HG03039 (cell line): ENCODE measurements at regions not wholly inside any gene's neighbourhood (a gene's known extent, or its start where the extent isn't known, plus 50 kb on each side); places are given as distances from the start of the nearest gene placed in this dataset.
"Not testable (repeated sequence)": the region's sequence is repeated elsewhere in the genome, so short reads cannot be mapped to it uniquely, and the experiment has no call there.

Source experiments
- ATAC-seq: cut with Tn5 transposase; IDR thresholded peaks from one replicate; pipeline ENCODE4 v1.9.1; 2021; ENCODE audit warnings: mild to moderate bottlenecking, moderate library complexity; ENCODE audit not compliant: unreplicated experiment

- ATAC-seq = no peak
Observed at GRCh38 chr18:67455890-67456501, 60.5 kb downstream of the DSEL start.

- ATAC-seq = no peak
Observed at GRCh38 chr18:67453901-67454300, 62.6 kb downstream of the DSEL start.

- no peak for ATAC-seq
Observed at GRCh38 chr18:67451960-67452359, 64.6 kb downstream of the DSEL start.

- ATAC-seq = not testable (repeated sequence)
Observed at GRCh38 chr18:67451101-67451500, 65.4 kb downstream of the DSEL start.

GRCh38 chr18:67433971-67434370 lies 82.5 kb downstream of the DSEL start:
- ATAC-seq = no peak

- no peak for ATAC-seq
Observed at GRCh38 chr18:67432806-67433205, 83.7 kb downstream of the DSEL start.

GRCh38 chr18:67428805-67429204 lies 87.7 kb downstream of the DSEL start:
- no peak for ATAC-seq

- no peak for ATAC-seq
Observed at GRCh38 chr18:67428158-67428557, 88.4 kb downstream of the DSEL start.

- ATAC-seq = no peak
Observed at GRCh38 chr18:67426486-67426885, 90.0 kb downstream of the DSEL start.

GRCh38 chr18:67425672-67426071 lies 90.8 kb downstream of the DSEL start:
- ATAC-seq = no peak

- no peak for ATAC-seq
Observed at GRCh38 chr18:67421651-67422050, 94.9 kb downstream of the DSEL start.

GRCh38 chr18:67417864-67418523 lies 98.5 kb downstream of the DSEL start:
- peak; percentile 75 for ATAC-seq

- ATAC-seq = no peak
Observed at GRCh38 chr18:67411116-67411515, 105.4 kb downstream of the DSEL start.

- ATAC-seq = no peak
Observed at GRCh38 chr18:67410075-67411070, 106.1 kb downstream of the DSEL start.

GRCh38 chr18:67408240-67408639 lies 108.3 kb downstream of the DSEL start:
- no peak for ATAC-seq

- ATAC-seq = no peak
Observed at GRCh38 chr18:67406714-67407113, 109.8 kb downstream of the DSEL start.

- ATAC-seq = no peak
Observed at GRCh38 chr18:67402543-67402942, 114.0 kb downstream of the DSEL start.

- no peak for ATAC-seq
Observed at GRCh38 chr18:67400502-67401117, 115.9 kb downstream of the DSEL start.

- ATAC-seq = no peak
Observed at GRCh38 chr18:67386032-67386431, 130.5 kb downstream of the DSEL start.

GRCh38 chr18:67385455-67385854 lies 131.1 kb downstream of the DSEL start:
- no peak for ATAC-seq

GRCh38 chr18:67384057-67384456 lies 132.5 kb downstream of the DSEL start:
- not testable (repeated sequence) for ATAC-seq
